A673 (cell line): ENCODE measurements at regions not wholly inside any gene's neighbourhood (a gene's known extent, or its start where the extent isn't known, plus 50 kb on each side); places are given as distances from the start of the nearest gene placed in this dataset.
A peak's percentile ranks its signal among the peaks of the same experiment; 100 is the strongest.

Experiments used
- BruUV-seq: library from RNA; stranded (reverse); fragments of 400-500 nt; replicated peaks from 2 replicates; lab custom pipeline; 2021; lab: Mats Ljungman, UMichigan
- CTCF ChIA-PET: fragments of 300-600 bp; sonication (Branson Sonifier 250); formaldehyde crosslinking; loops from one replicate; lab custom pipeline; 2022; ENCODE audit warnings: antibody characterized with exemption; lab: Charles Lee
- POLR2A ChIA-PET: fragments of 300-600 bp; sonication (Branson Sonifier 250); formaldehyde crosslinking; loops from one replicate; lab custom pipeline; 2022; ENCODE audit warnings: antibody characterized with exemption; ENCODE audit not compliant: low non-redundant PET; lab: Charles Lee
- DNase-seq: peaks from one replicate; pipeline ENCODE4 v3.0.0-alpha.2; 2015; ENCODE audit warnings: low spot score
- H3K27ac ChIP-seq: fragments of 200-600 bp; sonication (generic); 2 replicates; pipeline ENCODE4 v1.5.1; 2016; ENCODE audit warnings: mixed run types, low read depth, mild to moderate bottlenecking, mixed read lengths, antibody characterized with exemption, low read length; ENCODE audit not compliant: poor library complexity, severe bottlenecking
- H3K27me3 ChIP-seq: fragments of 200-600 bp; sonication (generic); replicated peaks from 2 replicates; pipeline ENCODE4 v1.6.1; 2017; ENCODE audit warnings: mixed run types, low read depth, mild to moderate bottlenecking, mixed read lengths, antibody characterized with exemption, low read length; ENCODE audit not compliant: insufficient read depth, poor library complexity
- H3K36me3 ChIP-seq: fragments of 200-600 bp; sonication (generic); 2 replicates; pipeline ENCODE4 v1.6.1; 2016; ENCODE audit warnings: mixed run types, mild to moderate bottlenecking, mixed read lengths, antibody characterized with exemption, low read length; ENCODE audit not compliant: insufficient read depth, poor library complexity, severe bottlenecking
- H3K4me1 ChIP-seq: fragments of 200-600 bp; sonication (generic); 2 replicates; pipeline ENCODE4 v1.6.1; 2017; ENCODE audit warnings: mixed run types, mild to moderate bottlenecking, mixed read lengths, antibody characterized with exemption, low read length; ENCODE audit not compliant: insufficient read depth, poor library complexity, severe bottlenecking
- H3K4me3 ChIP-seq: fragments of 200-600 bp; sonication (generic); 2 replicates; pipeline ENCODE4 v1.5.1; 2016; ENCODE audit warnings: low read depth, mixed run types, mild to moderate bottlenecking, mixed read lengths, low read length; ENCODE audit not compliant: poor library complexity, severe bottlenecking
- H3K9me3 ChIP-seq: fragments of 200-600 bp; sonication (generic); 2 replicates; pipeline ENCODE4 v1.6.1; 2016; ENCODE audit warnings: mixed run types, low read depth, mild to moderate bottlenecking, mixed read lengths, antibody characterized with exemption, low read length; ENCODE audit not compliant: poor library complexity, severe bottlenecking
- CTCF ChIP-seq: fragments of 300-800, 200-600 bp; sonication (generic); conservative IDR thresholded peaks from 2 replicates; pipeline ENCODE4 v1.5.1; 2017; ENCODE audit warnings: low read depth, mild to moderate bottlenecking, antibody characterized with exemption, low read length, moderate library complexity, mixed read lengths
- EZH2 ChIP-seq: fragments of 200-600 bp; sonication (generic); IDR thresholded peaks from 2 replicates; pipeline ENCODE4 v1.6.1; 2017; ENCODE audit warnings: borderline replicate concordance, low read depth, mild to moderate bottlenecking, mixed read lengths, antibody characterized with exemption, low read length; ENCODE audit not compliant: poor library complexity, severe bottlenecking
- intact Hi-C: fragments of 100-400 bp; cut with micrococcal nuclease; formaldehyde crosslinking; loops from one replicate; pipeline ENCODE4 v1.10.0; 2022; ENCODE audit not compliant: unreplicated experiment

GRCh38 chr21:38995071-38995669 is 188.1 kb downstream of the PSMG1 start:
- ChIA-PET POLR2A (no interaction called here), CTCF (no interaction called here)
- Histone ChIP-seq H3K27ac (no peak overlapping the region), H3K36me3 (no peaks in the 10 kb centered on the region), H3K4me1 (peaks cover 22% of the 10 kb centered on the region), H3K27me3 (no peaks in the 10 kb centered on the region), H3K4me3 (no peak overlapping the region), H3K9me3 (no peaks in the 10 kb centered on the region)
- no peak for TF ChIP-seq CTCF
- TF ChIP-seq EZH2 = no peak
- BruUV-seq = no TSS peak
- no peak for DNase-seq
- intact Hi-C loops = no loop called here

- no peak for DNase-seq
- TF ChIP-seq CTCF = no peak
- no peak for TF ChIP-seq EZH2
- H3K4me3 ChIP-seq = no peak overlapping the region
- H3K36me3 ChIP-seq = no peaks in the 10 kb centered on the region
- H3K9me3 ChIP-seq = no peaks in the 10 kb centered on the region
- H3K27ac ChIP-seq = no peak overlapping the region
- peaks cover 33% of the 10 kb centered on the region for H3K4me1 ChIP-seq
- no TSS peak for BruUV-seq
- ChIA-PET CTCF (no interaction called here), POLR2A (no interaction called here)
- intact Hi-C loops = no loop called here
- H3K27me3 ChIP-seq = no peaks in the 10 kb centered on the region
Measured at GRCh38 chr21:38994042-38994441, 188.3 kb downstream of the ETS2 start.

GRCh38 chr21:38993561-38993960 is 187.8 kb downstream of the ETS2 start:
- Histone ChIP-seq H3K4me3 (no peak overlapping the region), H3K27me3 (no peaks in the 10 kb centered on the region), H3K4me1 (peaks cover 33% of the 10 kb centered on the region), H3K27ac (no peak overlapping the region), H3K36me3 (no peaks in the 10 kb centered on the region), H3K9me3 (no peaks in the 10 kb centered on the region)
- BruUV-seq = no TSS peak
- intact Hi-C loops = no loop called here
- peak; percentile 22 for DNase-seq
- POLR2A ChIA-PET = no interaction called here
- CTCF ChIA-PET = no interaction called here
- TF ChIP-seq EZH2 = no peak
- TF ChIP-seq CTCF = no peak
